AG04450 (cell line): ENCODE measurements at regions not wholly inside any gene's neighbourhood (a gene's known extent, or its start where the extent isn't known, plus 50 kb on each side); places are given as distances from the start of the nearest gene placed in this dataset.

Experiments used
- CTCF ChIA-PET: fragments of 300-600, 350-600 bp; formaldehyde crosslinking; extraction: SDS; loops from one replicate; lab custom pipeline; 2022; ENCODE audit warnings: antibody characterized with exemption, inconsistent platforms; lab: Charles Lee
- POLR2A ChIA-PET: fragments of 350-600 bp; formaldehyde crosslinking; extraction: SDS; loops from one replicate; lab custom pipeline; 2021; ENCODE audit warnings: antibody characterized with exemption, inconsistent platforms; lab: Yijun Ruan, JAX
- DNase-seq: peaks from one replicate; pipeline ENCODE4 v3.0.0-alpha.2; 2011; ENCODE audit warnings: low read depth, low spot score
- H3K27ac ChIP-seq: one replicate; pipeline ENCODE4 v1.5.1; 2012; ENCODE audit warnings: low read depth, low read length, control low read depth
- H3K27me3 ChIP-seq: one replicate; pipeline ENCODE4 v1.6.0; 2012; ENCODE audit warnings: low read length; ENCODE audit not compliant: control insufficient read depth, insufficient read depth
- H3K4me3 ChIP-seq: 2 replicates; pipeline ENCODE4 v1.5.1; 2011; ENCODE audit warnings: mild to moderate bottlenecking, low read depth, low read length, control low read depth
- H3K9me3 ChIP-seq: 2 replicates; pipeline ENCODE4 v1.5.1; 2012; ENCODE audit warnings: low read length; ENCODE audit not compliant: control insufficient read depth, insufficient read depth
- TF ChIP-seq, protein P1 (sequence below): IDR thresholded peaks from 2 replicates; pipeline ENCODE4 v1.5.1; 2011; ENCODE audit warnings: low read depth, low read length, control low read depth, inconsistent platforms

DNA sequence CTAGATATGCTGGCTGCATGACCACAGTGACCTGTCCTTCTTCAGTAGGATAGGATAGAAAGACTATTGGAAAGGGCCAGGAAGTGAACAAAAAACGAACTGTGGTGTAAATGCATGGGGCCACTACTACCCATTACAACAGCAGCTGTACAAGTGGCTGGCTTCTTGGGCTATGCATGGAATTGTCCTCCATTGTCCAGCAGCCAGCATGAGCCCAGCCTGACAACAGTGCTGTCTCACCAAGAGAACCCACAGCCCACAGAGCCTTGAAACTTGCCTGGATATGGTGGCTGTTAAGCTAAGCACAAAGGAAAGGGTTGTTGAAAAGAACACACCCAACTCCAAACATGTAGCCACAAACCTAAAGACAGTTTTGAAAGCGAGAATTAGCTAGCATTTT lies 330.2 kb upstream of the F9 start:
- POLR2A ChIA-PET: no interaction called here
- no peak overlapping the region for H3K27ac ChIP-seq
- CTCF ChIA-PET: no interaction called here

DNA sequence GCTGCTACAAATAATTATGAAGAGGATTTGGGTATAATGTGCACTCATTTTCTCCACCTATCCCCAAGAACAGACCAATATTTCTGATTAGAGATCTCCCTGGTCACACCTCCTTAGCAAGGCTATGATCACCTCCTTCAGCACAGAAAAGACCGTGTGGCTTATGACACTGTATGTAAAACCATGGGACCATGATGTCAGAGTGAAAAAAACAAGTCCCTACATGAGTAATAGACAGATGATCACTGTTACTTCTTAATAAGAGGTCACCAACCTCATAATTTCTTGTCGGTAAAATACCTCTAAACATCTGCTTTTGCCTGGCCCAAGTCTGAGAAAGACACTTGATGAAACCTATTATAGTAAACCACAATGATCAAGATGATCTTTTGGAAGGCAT lies 330.6 kb upstream of the F9 start:
- DNase-seq: no peak
- CTCF ChIA-PET: no interaction called here
- Histone ChIP-seq H3K27ac (no peak overlapping the region), H3K27me3 (peaks cover 3% of the 10 kb centered on the region), H3K9me3 (no peaks in the 10 kb centered on the region; the same call in 1 of the 2 replicates), H3K4me3 (no peak overlapping the region)
- POLR2A ChIA-PET: no interaction called here
- TF ChIP-seq, protein P1, sequence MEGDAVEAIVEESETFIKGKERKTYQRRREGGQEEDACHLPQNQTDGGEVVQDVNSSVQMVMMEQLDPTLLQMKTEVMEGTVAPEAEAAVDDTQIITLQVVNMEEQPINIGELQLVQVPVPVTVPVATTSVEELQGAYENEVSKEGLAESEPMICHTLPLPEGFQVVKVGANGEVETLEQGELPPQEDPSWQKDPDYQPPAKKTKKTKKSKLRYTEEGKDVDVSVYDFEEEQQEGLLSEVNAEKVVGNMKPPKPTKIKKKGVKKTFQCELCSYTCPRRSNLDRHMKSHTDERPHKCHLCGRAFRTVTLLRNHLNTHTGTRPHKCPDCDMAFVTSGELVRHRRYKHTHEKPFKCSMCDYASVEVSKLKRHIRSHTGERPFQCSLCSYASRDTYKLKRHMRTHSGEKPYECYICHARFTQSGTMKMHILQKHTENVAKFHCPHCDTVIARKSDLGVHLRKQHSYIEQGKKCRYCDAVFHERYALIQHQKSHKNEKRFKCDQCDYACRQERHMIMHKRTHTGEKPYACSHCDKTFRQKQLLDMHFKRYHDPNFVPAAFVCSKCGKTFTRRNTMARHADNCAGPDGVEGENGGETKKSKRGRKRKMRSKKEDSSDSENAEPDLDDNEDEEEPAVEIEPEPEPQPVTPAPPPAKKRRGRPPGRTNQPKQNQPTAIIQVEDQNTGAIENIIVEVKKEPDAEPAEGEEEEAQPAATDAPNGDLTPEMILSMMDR: no peak

More for the DNA sequence above, 330.2 kb upstream of the F9 start:
- H3K4me3 ChIP-seq: no peak overlapping the region
- peaks cover 3% of the 10 kb centered on the region for H3K27me3 ChIP-seq
- H3K9me3 ChIP-seq: no peaks in the 10 kb centered on the region; the same call in 1 of the 2 replicates
- TF ChIP-seq, protein P1: no peak
- no peak for DNase-seq

DNA sequence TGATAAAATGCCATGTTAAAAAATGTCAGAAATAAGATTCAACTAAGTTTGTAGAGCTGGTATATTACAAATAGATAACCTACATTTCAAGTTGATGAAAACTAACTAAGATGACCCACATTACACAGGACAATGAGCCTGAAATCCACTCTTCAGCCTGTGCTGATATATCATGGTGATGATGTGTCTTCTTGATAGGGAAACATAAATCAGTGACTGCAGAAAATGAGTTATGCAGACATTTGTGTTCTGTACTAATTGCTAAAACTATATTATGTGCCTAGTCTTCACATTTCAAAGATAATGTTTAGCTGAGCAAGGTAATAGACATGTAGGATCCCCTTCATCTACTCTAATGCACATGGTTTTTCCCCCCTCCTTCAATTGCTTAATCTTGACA lies 331.6 kb upstream of the F9 start:
- Histone ChIP-seq H3K27ac (no peak overlapping the region), H3K4me3 (no peak overlapping the region), H3K9me3 (no peaks in the 10 kb centered on the region; the same call in 1 of the 2 replicates), H3K27me3 (peaks cover 3% of the 10 kb centered on the region)
- ChIA-PET POLR2A (no interaction called here), CTCF (no interaction called here)
- DNase-seq: no peak
- TF ChIP-seq, protein P1: no peak

DNA sequence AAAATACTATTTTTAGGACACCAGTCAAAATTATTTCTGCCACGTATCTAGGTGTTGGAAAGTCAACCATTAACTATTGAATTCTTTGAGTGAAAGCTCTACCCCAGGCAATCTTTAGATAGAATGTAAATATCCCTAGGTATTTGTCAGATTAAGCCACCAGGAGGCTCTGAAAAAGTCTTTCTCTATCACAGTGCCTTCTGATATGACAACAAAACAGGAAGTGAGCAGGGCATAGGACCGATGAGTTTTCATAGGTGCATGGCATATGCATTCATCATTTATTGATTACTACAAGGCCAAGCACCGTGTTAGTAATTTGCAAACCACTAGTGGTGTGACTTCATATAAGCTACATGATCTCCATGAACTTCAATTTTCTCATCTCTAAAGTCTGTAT lies 333.6 kb upstream of the F9 start:
- POLR2A ChIA-PET: no interaction called here
- H3K9me3 ChIP-seq: no peaks in the 10 kb centered on the region
- no peak overlapping the region for H3K4me3 ChIP-seq
- TF ChIP-seq, protein P1: no peak
- CTCF ChIA-PET: no interaction called here
- H3K27me3 ChIP-seq: no peaks in the 10 kb centered on the region
- H3K27ac ChIP-seq: no peak overlapping the region
- DNase-seq: no peak

DNA sequence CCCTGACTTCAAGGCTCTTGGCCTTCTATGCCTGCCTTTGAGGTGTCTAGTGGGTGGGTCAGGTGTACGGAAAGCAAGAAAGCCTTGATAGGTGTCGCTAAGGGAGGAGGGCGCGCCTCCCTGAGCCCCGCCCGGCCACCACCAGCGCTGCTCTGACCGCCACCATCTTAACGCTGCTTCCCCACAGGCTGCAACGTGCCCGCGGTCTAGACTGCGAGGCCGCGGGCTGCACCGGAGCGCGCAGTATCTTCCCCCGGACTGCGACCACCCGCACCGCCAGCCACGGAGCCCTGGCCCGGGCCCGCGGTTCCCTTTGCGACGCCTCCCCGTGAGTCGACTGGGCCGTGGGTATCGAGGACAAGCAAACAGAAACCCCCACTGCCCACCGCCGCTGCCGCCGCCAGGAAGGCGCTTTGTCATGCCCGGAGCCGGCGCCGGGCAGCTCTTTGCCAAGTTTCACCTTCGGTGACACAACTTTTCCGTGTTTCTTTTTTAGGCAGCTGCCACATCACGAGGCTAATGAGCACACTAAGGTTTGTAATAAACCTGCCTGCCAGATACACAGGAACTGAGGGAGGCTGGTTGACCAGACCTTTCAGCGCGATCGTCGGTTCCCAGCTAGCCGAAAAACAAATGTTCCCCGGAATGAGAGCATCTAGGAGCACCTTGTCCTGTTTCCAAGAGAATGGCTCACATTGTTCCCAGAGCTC lies 335.8 kb upstream of the F9 start:
- Histone ChIP-seq H3K4me3 (no peak overlapping the region), H3K9me3 (no peaks in the 10 kb centered on the region), H3K27ac (no peak overlapping the region), H3K27me3 (no peaks in the 10 kb centered on the region)
- POLR2A ChIA-PET: interaction anchor here (0.6 kb wide), 1 partner anchor 82 kb away, joined by 3 read pairs; no protein-coding TSS in a partner anchor
- CTCF ChIA-PET: no interaction called here
- TF ChIP-seq, protein P1: no peak
- no peak for DNase-seq
